Choroid plexus epithelial cell (primary cell): ENCODE measurements at regions not wholly inside any gene's neighbourhood (a gene's known extent, or its start where the extent isn't known, plus 50 kb on each side); places are given as distances from the start of the nearest gene placed in this dataset.

Experiments used
- DNase-seq: peaks from one replicate; pipeline ENCODE4 v3.0.0-alpha.2; 2010; ENCODE audit warnings: low read depth
- H3K4me3 ChIP-seq: 2 replicates; pipeline ENCODE4 v1.5.1; 2011; ENCODE audit warnings: low read depth, mild to moderate bottlenecking, control low read depth, low read length, moderate library complexity
- CTCF ChIP-seq: conservative IDR thresholded peaks from 2 replicates; pipeline ENCODE4 v1.5.1; 2011; ENCODE audit warnings: low read depth, mild to moderate bottlenecking, control low read depth, inconsistent platforms, low read length, moderate library complexity

DNA sequence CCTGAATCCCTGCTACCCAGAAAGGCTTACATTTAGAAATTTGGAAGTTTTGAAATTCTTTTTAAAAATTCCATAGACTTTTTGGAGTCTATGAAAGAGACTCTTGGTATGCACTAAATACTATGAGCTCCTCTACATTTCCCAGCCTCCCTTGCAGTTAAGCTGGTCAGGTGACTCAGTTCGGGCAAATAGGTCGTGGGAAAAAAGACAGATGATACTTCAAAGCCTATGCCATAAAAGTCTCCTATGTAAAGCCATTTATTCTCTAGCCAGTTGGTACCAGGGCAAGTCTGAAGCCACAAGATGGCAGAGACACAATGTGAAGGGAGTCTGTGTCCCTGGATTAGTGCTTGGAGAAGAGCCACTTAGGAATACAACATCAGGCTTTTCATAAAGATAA is 101.8 kb downstream of the BOD1 start:
- DNase-seq, result no peak
- no peak overlapping the region for H3K4me3 ChIP-seq
- TF ChIP-seq CTCF, result no peak

- H3K4me3 ChIP-seq, result no peak overlapping the region
- peak; percentile 30 for TF ChIP-seq CTCF
- peak; percentile 49 for DNase-seq
These were observed 102.9 kb downstream of the BOD1 start for GRCh38 chr5:173513521-173513991.

GRCh38 chr5:173512637-173513435 is 103.6 kb downstream of the BOD1 start:
- DNase-seq, result peak; percentile 15
- H3K4me3 ChIP-seq, result no peak overlapping the region
- no peak for TF ChIP-seq CTCF

GRCh38 chr5:173509060-173509459 is 107.4 kb downstream of the BOD1 start:
- no peak for TF ChIP-seq CTCF
- DNase-seq, result no peak
- H3K4me3 ChIP-seq, result no peak overlapping the region

DNA sequence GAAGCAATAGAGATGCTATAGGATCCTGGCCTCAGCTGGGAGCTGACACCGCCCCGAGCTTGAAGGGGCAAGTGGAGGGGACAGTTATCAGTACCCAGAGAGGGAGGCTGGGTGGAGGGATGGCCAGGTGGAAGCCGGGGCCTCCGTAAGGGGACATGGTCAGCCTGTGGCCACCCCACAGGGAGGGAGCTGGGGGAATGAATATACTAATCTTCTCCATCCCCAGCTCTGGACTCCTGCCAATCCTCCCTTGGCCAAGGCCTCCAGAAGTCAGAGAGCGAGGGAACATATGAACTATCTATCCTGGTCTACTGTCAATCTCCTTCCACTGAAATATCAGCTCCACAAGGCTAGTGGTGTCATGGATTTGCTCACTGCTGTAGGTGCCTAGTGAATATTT is 109.3 kb downstream of the BOD1 start:
- TF ChIP-seq CTCF, result no peak
- H3K4me3 ChIP-seq, result no peak overlapping the region
- DNase-seq, result no peak

GRCh38 chr5:173505634-173506033 is 110.8 kb downstream of the BOD1 start:
- H3K4me3 ChIP-seq, result no peak overlapping the region
- TF ChIP-seq CTCF, result no peak
- DNase-seq, result no peak

DNA sequence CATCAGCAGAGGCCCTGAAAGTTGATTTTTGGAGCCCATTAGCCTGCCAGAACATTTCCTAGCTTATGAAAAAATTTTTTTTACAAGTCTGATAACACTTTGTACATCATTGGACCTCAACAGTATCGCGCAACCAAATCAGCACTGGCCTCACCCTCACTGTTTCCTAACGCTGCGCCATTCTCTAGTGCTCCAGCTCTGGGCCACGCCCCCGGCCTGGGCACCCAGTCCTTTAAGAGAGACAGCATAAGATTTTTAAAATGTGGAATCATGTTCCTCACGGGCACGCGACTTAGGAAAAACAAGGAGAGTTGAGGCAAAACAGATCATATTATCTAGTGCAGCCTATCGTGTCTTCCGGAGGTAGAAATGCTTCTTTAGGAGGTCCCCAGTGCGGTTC is 114.5 kb downstream of the BOD1 start:
- DNase-seq, result no peak
- H3K4me3 ChIP-seq, result no peak overlapping the region
- no peak for TF ChIP-seq CTCF
